GM12878 (cell line): ENCODE measurements at regions not wholly inside any gene's neighbourhood (a gene's known extent, or its start where the extent isn't known, plus 50 kb on each side); places are given as distances from the start of the nearest gene placed in this dataset.

Experiments
- ATF3 ChIP-seq: IDR thresholded peaks from 2 replicates; pipeline ENCODE4 v1.6.1; 2011; ENCODE audit warnings: low read depth, mild to moderate bottlenecking, low read length, moderate library complexity, borderline replicate concordance; ENCODE audit errors: extremely low read depth
- CHD2 ChIP-seq: IDR thresholded peaks from 2 replicates; pipeline ENCODE4 v1.6.1; 2011; ENCODE audit warnings: low read depth, low read length, improper control_type of control experiment, borderline replicate concordance
- CTCF ChIP-seq, 3 experiments: IDR thresholded peaks in 2 of 3; conservative IDR thresholded peaks in 1 of 3; 2 replicates each; pipeline ENCODE4 v1.5.1; 2011; ENCODE audit warnings: low read depth in 3 of 3, low read length in 3 of 3, mild to moderate bottlenecking in 3 of 3, control low read depth in 2 of 3, moderate library complexity in 2 of 3, inconsistent platforms in 1 of 3, mixed read lengths in 1 of 3; ENCODE audit not compliant: control insufficient read depth in 2 of 3, insufficient read depth in 1 of 3; ENCODE audit errors: extremely low read depth in 1 of 3
- FOXM1 ChIP-seq: IDR thresholded peaks from 2 replicates; pipeline ENCODE4 v1.6.1; 2012; ENCODE audit warnings: low read depth, mild to moderate bottlenecking, inconsistent platforms, low read length, moderate library complexity
- NFYB ChIP-seq: IDR thresholded peaks from 2 replicates; pipeline ENCODE4 v1.6.1; 2011; ENCODE audit warnings: low read depth, mild to moderate bottlenecking, low read length, improper control_type of control experiment, moderate library complexity; ENCODE audit not compliant: insufficient read depth

- TF ChIP-seq CHD2 = no peak
- no peak for TF ChIP-seq FOXM1
- TF ChIP-seq ATF3 = no peak
- TF ChIP-seq CTCF (IDR thresholded peaks at IDR 0.05 in 2 of 3, conservative IDR thresholded peaks at IDR 0.05 in 1 of 3; ENCODE audit: control insufficient read depth in 2 of 3, extremely low read depth in 1 of 3, insufficient read depth in 1 of 3, low read depth in 3 of 3, low read length in 3 of 3) = no peak
- TF ChIP-seq NFYB = no peak
These were observed 137.6 kb upstream of the ESX1 start for GRCh38 chrX:104392350-104392749.
